ENCODE measurements at regions not wholly inside any gene's neighbourhood (a gene's known extent, or its start where the extent isn't known, plus 50 kb on each side); places are given as distances from the start of the nearest gene placed in this dataset.

- H3K4me3 ChIP-seq (ENCODE audit: low read depth, low read length) = no peak overlapping the region
- TF ChIP-seq CTCF (IDR thresholded peaks at IDR 0.05; ENCODE audit: insufficient read depth, low read depth, low read length, missing control alignments) = no peak
- no peak for DNase-seq (ENCODE audit: low read depth)
Observed at GRCh38 chr15:85997618-85998017, 82.1 kb upstream of the AGBL1 start.

GRCh38 chr15:85999658-86000057 lies 80.0 kb upstream of the AGBL1 start:
- DNase-seq (ENCODE audit: low read depth) = no peak
- H3K4me3 ChIP-seq (ENCODE audit: low read depth, low read length) = no peak overlapping the region
- TF ChIP-seq CTCF (IDR thresholded peaks at IDR 0.05; ENCODE audit: insufficient read depth, low read depth, low read length, missing control alignments) = no peak

- TF ChIP-seq CTCF (IDR thresholded peaks at IDR 0.05; ENCODE audit: insufficient read depth, low read depth, low read length, missing control alignments) = no peak
- no peak for DNase-seq (ENCODE audit: low read depth)
- no peak overlapping the region for H3K4me3 ChIP-seq (ENCODE audit: low read depth, low read length)
Observed at GRCh38 chr15:86001200-86001599, 78.5 kb upstream of the AGBL1 start.

GRCh38 chr15:86002444-86002843 lies 77.2 kb upstream of the AGBL1 start:
- DNase-seq (ENCODE audit: low read depth) = no peak
- H3K4me3 ChIP-seq (ENCODE audit: low read depth, low read length) = no peak overlapping the region
- TF ChIP-seq CTCF (IDR thresholded peaks at IDR 0.05; ENCODE audit: insufficient read depth, low read depth, low read length, missing control alignments) = no peak

GRCh38 chr15:86004061-86004460 lies 75.6 kb upstream of the AGBL1 start:
- no peak overlapping the region for H3K4me3 ChIP-seq (ENCODE audit: low read depth, low read length)
- no peak for DNase-seq (ENCODE audit: low read depth)
- no peak for TF ChIP-seq CTCF (IDR thresholded peaks at IDR 0.05; ENCODE audit: insufficient read depth, low read depth, low read length, missing control alignments)

GRCh38 chr15:86006546-86006945 lies 73.1 kb upstream of the AGBL1 start:
- DNase-seq (ENCODE audit: low read depth) = no peak
- no peak for TF ChIP-seq CTCF (IDR thresholded peaks at IDR 0.05; ENCODE audit: insufficient read depth, low read depth, low read length, missing control alignments)

GRCh38 chr15:86009727-86010126 lies 69.9 kb upstream of the AGBL1 start:
- no peak for TF ChIP-seq CTCF (IDR thresholded peaks at IDR 0.05; ENCODE audit: insufficient read depth, low read depth, low read length, missing control alignments)
- DNase-seq (ENCODE audit: low read depth) = no peak
- no peak overlapping the region for H3K4me3 ChIP-seq (ENCODE audit: low read depth, low read length)

More at GRCh38 chr15:86006546-86006945, 73.1 kb upstream of the AGBL1 start:
- H3K4me3 ChIP-seq (ENCODE audit: low read depth, low read length) = no peak overlapping the region
